Jurkat, Clone E6-1 (cell line): ENCODE measurements at regions not wholly inside any gene's neighbourhood (a gene's known extent, or its start where the extent isn't known, plus 50 kb on each side); places are given as distances from the start of the nearest gene placed in this dataset.

Experiments used
- DNase-seq: peaks from one replicate; pipeline ENCODE4 v3.0.0-alpha.2; 2011; ENCODE audit warnings: low read depth, low spot score
- H3K4me3 ChIP-seq: 2 replicates; pipeline ENCODE4 v1.5.1; 2011; ENCODE audit warnings: mild to moderate bottlenecking, low read length, control low read depth, moderate library complexity

DNA sequence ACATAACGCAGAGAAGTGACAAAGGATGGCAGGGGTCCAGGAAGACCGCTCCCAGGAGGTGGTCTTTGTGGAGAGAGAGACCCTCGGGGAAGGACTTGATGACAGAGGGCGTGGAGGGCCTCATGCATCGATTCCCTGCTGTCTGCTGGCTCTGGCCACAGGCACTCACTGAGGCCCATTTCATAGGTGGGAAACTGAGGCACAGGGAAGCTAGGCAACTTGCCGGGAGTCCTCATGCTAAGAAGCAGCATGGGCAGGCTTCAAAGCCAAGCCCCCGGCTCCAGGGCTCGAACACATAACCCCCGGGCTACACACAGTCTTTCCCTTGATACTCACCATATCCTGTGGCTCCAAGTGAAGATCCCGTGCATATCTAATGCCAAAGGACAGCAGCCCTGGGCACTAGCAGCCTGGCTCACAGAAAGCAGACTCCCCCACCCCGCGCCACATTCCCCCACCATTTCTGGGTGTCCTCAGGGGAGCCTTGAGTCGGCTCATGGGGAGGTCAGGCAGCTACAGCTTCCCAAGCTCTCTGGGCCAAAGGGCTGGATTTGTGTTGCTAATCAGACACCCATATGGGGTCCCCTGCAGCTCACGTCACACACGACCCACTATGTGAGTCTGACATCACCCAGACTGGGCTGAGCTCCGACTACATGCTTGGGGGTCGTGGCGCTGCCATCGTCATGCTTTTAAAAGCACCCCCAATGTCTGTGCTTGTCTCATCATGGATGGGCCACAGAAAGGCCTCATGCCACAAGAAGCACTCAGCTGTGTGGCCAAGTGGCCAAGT lies 130.9 kb upstream of the PMEPA1 start:
- H3K4me3 ChIP-seq = no peak overlapping the region
- DNase-seq = no peak

DNA sequence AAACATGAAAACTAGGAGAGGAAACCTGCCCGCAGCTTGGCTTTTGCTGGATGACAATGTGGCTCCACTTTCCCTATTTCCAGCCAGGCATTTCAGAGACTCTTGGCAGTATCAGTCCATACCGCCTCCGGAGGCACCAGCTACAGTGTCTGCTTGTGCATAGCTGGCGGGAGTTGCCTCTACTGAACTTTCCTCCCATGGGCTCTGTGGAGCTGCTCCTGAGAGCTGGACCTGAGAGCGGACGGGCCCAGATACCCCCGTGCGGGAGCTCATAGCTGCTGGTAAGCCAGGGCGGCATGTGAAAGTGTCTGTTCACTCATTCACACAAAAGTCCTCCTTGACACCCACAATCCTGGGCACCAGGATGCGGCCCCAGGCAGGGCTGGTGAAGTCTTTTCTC lies 130.3 kb upstream of the PMEPA1 start:
- no peak for DNase-seq
- H3K4me3 ChIP-seq = no peak overlapping the region

- DNase-seq = peak; percentile 99
- H3K4me3 ChIP-seq = peak overlapping the region; percentile 16; the same call in 1 of the 2 replicates
Observed at GRCh38 chr20:57838670-57839151, 128.9 kb upstream of the PMEPA1 start.

- H3K4me3 ChIP-seq = peak overlapping the region; percentile 16; the same call in 1 of the 2 replicates
- no peak for DNase-seq
Observed at GRCh38 chr20:57837208-57838035, 127.6 kb upstream of the PMEPA1 start.

- DNase-seq = no peak
- H3K4me3 ChIP-seq = no peak overlapping the region
Observed at GRCh38 chr20:57835588-57836455, 126.0 kb upstream of the PMEPA1 start.

DNA sequence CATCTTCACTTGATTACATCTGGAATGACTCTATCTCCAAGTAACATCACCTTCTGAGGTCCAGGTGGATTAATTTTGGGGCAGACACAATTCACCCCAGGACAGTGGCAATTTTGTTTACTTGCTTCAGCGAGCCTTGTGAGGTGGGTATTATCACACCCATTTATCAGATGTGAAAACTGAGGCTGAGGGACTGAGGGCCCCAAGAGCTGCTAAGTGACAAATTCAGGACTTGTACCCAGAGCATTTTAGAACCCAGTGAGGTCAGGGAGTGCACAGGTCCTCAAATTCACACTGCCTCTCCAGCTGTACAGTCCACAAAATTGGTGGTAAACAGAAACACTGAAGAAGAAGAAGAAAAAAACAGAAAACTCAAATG lies 125.2 kb upstream of the PMEPA1 start:
- DNase-seq = no peak
- H3K4me3 ChIP-seq = no peak overlapping the region

DNA sequence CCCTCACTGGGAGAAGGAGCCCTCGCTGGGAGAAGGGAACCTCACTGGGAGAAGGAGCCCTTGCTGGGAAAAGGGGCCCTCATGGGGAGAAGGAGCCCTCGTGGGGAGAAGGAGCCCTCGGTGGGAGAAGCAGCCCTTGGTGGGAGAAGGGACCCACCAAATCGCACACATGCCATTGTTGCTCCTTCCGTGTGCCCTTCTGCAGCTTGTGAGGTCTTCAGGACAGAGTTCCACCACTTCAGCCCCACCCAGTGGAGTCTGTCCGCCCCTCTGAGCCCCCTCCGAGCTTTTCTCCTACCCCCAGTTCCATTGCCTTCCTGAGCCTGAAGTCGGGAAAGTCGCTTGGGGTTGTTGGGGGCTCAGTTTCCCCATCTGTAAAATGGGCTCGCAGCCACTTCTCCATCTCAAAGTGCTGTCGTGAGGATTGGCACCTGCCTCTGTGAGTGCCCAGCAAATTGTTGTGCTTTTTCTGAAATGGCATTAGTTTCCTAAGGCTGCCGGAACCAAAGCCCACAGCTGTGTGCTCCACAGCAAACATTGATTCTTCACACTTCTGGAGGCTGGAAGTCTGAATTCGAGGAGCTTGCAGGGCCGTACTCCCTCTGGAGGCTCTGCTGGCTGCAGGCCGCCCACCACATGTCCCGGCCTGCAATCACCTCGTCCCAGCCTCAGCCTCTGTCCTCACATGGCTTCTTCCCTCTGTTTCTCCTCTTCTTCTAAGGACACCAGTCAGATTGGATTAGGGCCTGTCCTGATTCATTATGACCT lies 124.7 kb upstream of the PMEPA1 start:
- no peak for DNase-seq
- H3K4me3 ChIP-seq = no peak overlapping the region

GRCh38 chr20:57831993-57832585 lies 122.3 kb upstream of the PMEPA1 start:
- no peak for DNase-seq

GRCh38 chr20:57831326-57831992 lies 121.6 kb upstream of the PMEPA1 start:
- H3K4me3 ChIP-seq = no peak overlapping the region
- DNase-seq = no peak

More at GRCh38 chr20:57831993-57832585, 122.3 kb upstream of the PMEPA1 start:
- no peak overlapping the region for H3K4me3 ChIP-seq

DNA sequence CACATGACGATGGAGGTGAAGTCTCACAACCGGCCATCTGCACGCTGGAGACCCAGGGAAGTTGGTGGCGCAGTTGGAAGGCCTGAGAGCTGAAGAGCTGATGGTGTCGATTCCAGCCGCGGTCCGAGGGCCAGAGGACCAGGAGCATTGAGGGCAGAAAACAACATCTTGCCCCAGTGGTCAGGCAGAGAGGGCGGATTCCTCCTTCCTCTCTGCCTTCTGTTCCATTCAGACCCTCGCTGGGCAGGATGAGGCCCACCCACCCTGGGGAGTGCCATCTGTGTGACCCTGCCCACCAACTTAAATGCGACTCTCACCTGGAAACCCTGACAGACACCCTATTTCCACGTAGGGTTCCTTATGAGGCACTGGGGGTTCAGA lies 120.7 kb upstream of the PMEPA1 start:
- DNase-seq = no peak
- H3K4me3 ChIP-seq = no peak overlapping the region

DNA sequence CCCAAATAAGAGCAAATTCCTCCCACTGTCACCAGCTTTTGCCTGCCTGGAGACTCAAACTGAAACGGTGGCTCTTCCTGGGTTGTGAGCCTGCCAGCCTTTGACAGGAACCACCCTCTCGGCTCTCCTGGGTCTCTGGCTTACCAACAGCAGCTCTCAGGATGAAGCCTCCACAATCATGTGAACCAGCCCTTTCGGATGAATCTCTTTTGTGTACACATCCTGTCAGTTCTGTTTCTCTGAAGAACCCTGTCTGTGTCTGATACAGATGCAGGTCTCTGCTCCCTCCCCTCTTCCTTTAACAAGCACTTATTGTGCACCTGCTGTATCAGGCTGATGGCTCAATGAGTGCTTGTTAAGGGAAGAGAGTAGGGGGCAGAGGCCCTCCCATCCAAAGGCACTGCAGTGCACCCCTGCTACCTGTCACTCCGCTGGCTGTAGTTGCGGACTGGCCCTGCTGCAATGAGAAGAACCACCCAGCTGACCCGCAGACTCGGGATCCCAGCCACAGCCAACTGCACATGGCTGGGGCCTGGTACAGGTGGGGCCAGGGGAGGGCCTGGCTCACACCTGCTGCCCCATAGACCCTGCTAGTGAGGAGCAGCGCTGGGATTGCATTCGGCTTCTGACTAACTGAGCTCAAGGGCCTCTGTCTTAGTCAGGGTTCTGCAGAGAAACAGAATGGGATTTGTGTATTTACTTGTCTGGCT lies 120.1 kb upstream of the PMEPA1 start:
- no peak overlapping the region; the same call in 1 of the 2 replicates for H3K4me3 ChIP-seq
- peak; percentile 91 for DNase-seq

DNA sequence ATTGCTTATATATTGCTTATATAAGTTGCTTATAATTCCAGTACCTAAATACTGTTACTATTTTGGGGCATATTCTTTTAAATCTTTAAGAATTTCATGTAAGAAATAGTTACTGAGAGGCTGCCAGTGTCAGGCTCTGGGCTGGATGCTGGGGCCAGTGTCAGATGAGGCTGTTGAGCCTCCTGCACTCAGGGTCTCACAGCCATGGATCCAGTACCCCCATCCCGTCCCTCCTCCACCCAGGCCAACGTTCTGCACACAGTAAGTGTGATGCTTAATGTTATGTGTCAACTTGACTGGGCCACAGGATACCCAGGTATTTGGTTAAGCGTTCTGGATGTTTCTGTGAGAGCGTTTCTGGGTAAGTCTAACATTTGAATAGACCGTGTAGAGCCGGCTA lies 119.5 kb upstream of the PMEPA1 start:
- DNase-seq = no peak
- no peak overlapping the region; the same call in 1 of the 2 replicates for H3K4me3 ChIP-seq

DNA sequence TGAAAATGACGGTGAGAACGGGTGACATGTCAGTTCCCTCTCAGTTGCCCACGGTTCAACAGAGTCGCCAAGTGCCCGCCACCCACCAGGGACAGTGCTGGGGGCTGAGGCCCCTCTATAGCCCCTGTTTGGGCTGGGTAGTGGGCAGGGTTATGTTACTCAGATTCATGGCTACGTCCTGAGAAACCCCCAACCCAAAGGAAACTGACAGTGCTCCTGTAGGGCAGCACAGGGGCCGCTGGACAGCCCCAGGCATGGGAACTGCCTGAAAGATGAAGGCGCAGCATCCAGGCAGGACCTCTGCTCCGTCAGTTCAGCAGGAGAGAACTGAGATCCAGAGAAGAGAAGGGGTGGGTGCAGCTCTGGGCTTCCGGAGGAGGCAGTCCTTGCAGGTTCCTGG lies 118.9 kb upstream of the PMEPA1 start:
- no peak overlapping the region for H3K4me3 ChIP-seq
- no peak for DNase-seq

- H3K4me3 ChIP-seq = no peak overlapping the region
- DNase-seq = no peak
Observed at GRCh38 chr20:57826666-57827287, 117.0 kb upstream of the PMEPA1 start.

- no peak overlapping the region for H3K4me3 ChIP-seq
- DNase-seq = no peak
Observed at GRCh38 chr20:57824909-57825308, 115.1 kb upstream of the PMEPA1 start.

- no peak for DNase-seq
- H3K4me3 ChIP-seq = no peak overlapping the region
Observed at GRCh38 chr20:57821935-57822334, 112.1 kb upstream of the PMEPA1 start.
